OCI-LY7 (cell line): ENCODE measurements at regions not wholly inside any gene's neighbourhood (a gene's known extent, or its start where the extent isn't known, plus 50 kb on each side); places are given as distances from the start of the nearest gene placed in this dataset.

ENCODE experiments used
- BruUV-seq: library from RNA; stranded (reverse); fragments of 400-500 nt; replicated peaks from 2 replicates; lab custom pipeline; 2021; lab: Mats Ljungman, UMichigan
- CTCF ChIA-PET: fragments of 300-600 bp; sonication (Branson Sonifier 250); formaldehyde crosslinking; loops from one replicate; lab custom pipeline; 2022; ENCODE audit warnings: antibody characterized with exemption; ENCODE audit not compliant: unreplicated experiment; lab: Charles Lee
- POLR2A ChIA-PET: fragments of 300-600 bp; sonication (Branson Sonifier 250); formaldehyde crosslinking; loops from one replicate; lab custom pipeline; 2022; ENCODE audit warnings: antibody characterized with exemption; lab: Charles Lee
- DNase-seq: peaks from one replicate; pipeline ENCODE4 v3.0.0-alpha.2; 2015; ENCODE audit warnings: low spot score
- H2AFZ ChIP-seq: fragments of 200-600 bp; sonication (generic), shearing (Covaris generic); 2 replicates; pipeline ENCODE4 v1.6.1; 2014; ENCODE audit warnings: mild to moderate bottlenecking, antibody characterized with exemption, low read length, moderate library complexity
- H3K27ac ChIP-seq: fragments of 200-600 bp; sonication (generic); 2 replicates; pipeline ENCODE4 v1.5.1; 2014; ENCODE audit warnings: mixed run types, low read depth, mild to moderate bottlenecking, moderate library complexity, low read length, inconsistent platforms; ENCODE audit not compliant: poor library complexity, severe bottlenecking
- H3K36me3 ChIP-seq: fragments of 200-600 bp; sonication (generic); 2 replicates; pipeline ENCODE4 v1.6.1; 2014; ENCODE audit warnings: mild to moderate bottlenecking, antibody characterized with exemption, low read length, moderate library complexity, mixed read lengths; ENCODE audit not compliant: insufficient read depth
- H3K4me1 ChIP-seq: fragments of 200-600 bp; sonication (generic); 2 replicates; pipeline ENCODE4 v1.5.1; 2014; ENCODE audit warnings: mild to moderate bottlenecking, low read length; ENCODE audit not compliant: insufficient read depth, poor library complexity, severe bottlenecking
- H3K4me2 ChIP-seq: fragments of 200-600 bp; sonication (generic); 2 replicates; pipeline ENCODE4 v1.6.1; 2014; ENCODE audit warnings: mild to moderate bottlenecking, low read length
- H3K4me3 ChIP-seq: fragments of 200-600 bp; sonication (generic); 2 replicates; pipeline ENCODE4 v1.5.1; 2014; ENCODE audit warnings: mild to moderate bottlenecking, low read depth, low read length; ENCODE audit not compliant: poor library complexity, severe bottlenecking
- H3K79me2 ChIP-seq: fragments of 200-600 bp; sonication (generic); 2 replicates; pipeline ENCODE4 v1.6.1; 2016; ENCODE audit warnings: low read depth, mild to moderate bottlenecking, low read length, moderate library complexity, mixed read lengths; ENCODE audit not compliant: insufficient read depth
- H3K9me2 ChIP-seq: fragments of 200-600 bp; sonication (generic); 2 replicates; pipeline ENCODE4 v1.6.1; 2016; ENCODE audit warnings: mild to moderate bottlenecking, low read length, mixed read lengths; ENCODE audit not compliant: insufficient read depth
- H3K9me3 ChIP-seq: fragments of 200-600 bp; sonication (generic); 2 replicates; pipeline ENCODE4 v1.6.1; 2014; ENCODE audit warnings: mild to moderate bottlenecking, mixed run types, low read length, mixed read lengths
- H4K20me1 ChIP-seq: fragments of 200-600 bp; sonication (generic); 2 replicates; pipeline ENCODE4 v1.6.1; 2014; ENCODE audit warnings: mild to moderate bottlenecking, antibody characterized with exemption, low read length, moderate library complexity, mixed read lengths; ENCODE audit not compliant: insufficient read depth
- CTCF ChIP-seq: fragments of 200-600 bp; sonication (generic); conservative IDR thresholded peaks from 2 replicates; pipeline ENCODE4 v1.5.1; 2014; ENCODE audit warnings: mild to moderate bottlenecking, antibody characterized with exemption, low read length, moderate library complexity, mixed read lengths
- EZH2phosphoT487 ChIP-seq: fragments of 200-600 bp; sonication (generic); IDR thresholded peaks from 2 replicates; pipeline ENCODE4 v1.6.1; 2018; ENCODE audit warnings: low read depth, borderline replicate concordance, mild to moderate bottlenecking, mixed run types, antibody characterized with exemption, low read length, moderate library complexity, mixed read lengths
- intact Hi-C: fragments of 100-400 bp; cut with micrococcal nuclease; formaldehyde crosslinking; loops from one replicate; pipeline ENCODE4 v1.10.0; 2022; ENCODE audit not compliant: unreplicated experiment

- ChIA-PET CTCF (no interaction called here), POLR2A (interaction anchor here (0.6 kb wide), 1 partner anchor 177 kb away, joined by 4 read pairs; no protein-coding TSS in a partner anchor)
- no peaks in the 10 kb centered on the region for H3K79me2 ChIP-seq
- H4K20me1 ChIP-seq: no peaks in the 10 kb centered on the region
- no peak overlapping the region for H3K4me3 ChIP-seq
- no peak overlapping the region for H3K27ac ChIP-seq
- H3K36me3 ChIP-seq: no peaks in the 10 kb centered on the region
- H3K9me2 ChIP-seq: no peaks in the 10 kb centered on the region
- no TSS peak for BruUV-seq
- no peak for TF ChIP-seq EZH2phosphoT487
- no peak for TF ChIP-seq CTCF
- no peaks in the 10 kb centered on the region for H3K9me3 ChIP-seq
- no peak for DNase-seq
- intact Hi-C loops: no loop called here
- H3K4me2 ChIP-seq: no peak overlapping the region
- no peak overlapping the region for H2AFZ ChIP-seq
- H3K4me1 ChIP-seq: peaks cover 10% of the 10 kb centered on the region
These were observed 127.9 kb downstream of the DLEU7 start for GRCh38 chr13:50715402-50716146.

- Histone ChIP-seq H3K79me2 (no peaks in the 10 kb centered on the region), H3K4me3 (no peak overlapping the region), H3K9me3 (no peaks in the 10 kb centered on the region), H3K9me2 (0 out of 2 replicates have a peak, but pooled peaks cover 5% of the 10 kb centered on the region), H3K4me2 (no peak overlapping the region), H3K4me1 (peaks cover 3% of the 10 kb centered on the region), H3K36me3 (no peaks in the 10 kb centered on the region), H3K27ac (no peak overlapping the region), H2AFZ (no peak overlapping the region), H4K20me1 (no peaks in the 10 kb centered on the region)
- TF ChIP-seq CTCF: no peak
- TF ChIP-seq EZH2phosphoT487: no peak
- BruUV-seq: no TSS peak
- ChIA-PET CTCF (no interaction called here), POLR2A (interaction anchor here (0.6 kb wide), 1 partner anchor 191 kb away, joined by 3 read pairs; no protein-coding TSS in a partner anchor)
- no peak for DNase-seq
- intact Hi-C loops: no loop called here
These were observed 122.4 kb downstream of the DLEU7 start for GRCh38 chr13:50720861-50721671.

- Histone ChIP-seq H3K36me3 (no peaks in the 10 kb centered on the region), H2AFZ (no peak overlapping the region), H4K20me1 (no peaks in the 10 kb centered on the region), H3K9me3 (no peaks in the 10 kb centered on the region), H3K79me2 (no peaks in the 10 kb centered on the region), H3K9me2 (0 out of 2 replicates have a peak, but pooled peaks cover 5% of the 10 kb centered on the region), H3K4me1 (peaks cover 9% of the 10 kb centered on the region), H3K4me2 (no peak overlapping the region), H3K27ac (no peak overlapping the region), H3K4me3 (no peak overlapping the region)
- POLR2A ChIA-PET: interaction anchor here (0.6 kb wide), 2 partner anchors 10 to 191 kb away, joined by 3 to 4 read pairs; no protein-coding TSS in a partner anchor
- CTCF ChIA-PET: no interaction called here
- intact Hi-C loops: no loop called here
- no TSS peak for BruUV-seq
- no peak for DNase-seq
- no peak for TF ChIP-seq CTCF
- TF ChIP-seq EZH2phosphoT487: no peak
These were observed 121.9 kb downstream of the DLEU7 start for GRCh38 chr13:50721672-50721992.
